ENCODE measurements at regions not wholly inside any gene's neighbourhood (a gene's known extent, or its start where the extent isn't known, plus 50 kb on each side); places are given as distances from the start of the nearest gene placed in this dataset.

DNA sequence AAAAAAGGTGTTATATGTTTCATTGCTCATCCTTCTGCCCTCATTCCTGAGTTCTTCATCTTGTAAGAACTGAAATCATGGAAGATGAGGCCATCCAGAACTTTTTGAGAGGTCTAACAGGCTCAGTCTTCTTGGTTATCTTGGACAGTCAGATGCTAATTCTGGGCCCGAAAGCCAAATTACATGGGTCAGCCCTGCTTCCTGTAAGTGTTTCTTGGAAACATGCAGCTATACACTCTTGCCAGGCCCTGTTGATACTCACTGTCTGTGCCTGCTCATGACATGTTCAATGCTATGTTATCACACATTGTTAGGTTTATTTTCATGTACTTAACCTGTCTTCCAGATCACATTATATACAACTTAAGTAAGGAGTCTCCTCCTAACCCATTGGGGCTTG lies 542.5 kb downstream of the NUF2 start:
- TF ChIP-seq FOS (IDR thresholded peaks at IDR 0.05; ENCODE audit: extremely low read depth, insufficient read length) (no peak), NFIC (IDR thresholded peaks at IDR 0.05) (no peak), CREB1 (IDR thresholded peaks at IDR 0.05) (no peak), CREB1 (CRISPR knock-in tag; IDR thresholded peaks at IDR 0.05) (no peak), ZNF133 (CRISPR knock-in tag; IDR thresholded peaks at IDR 0.05) (no peak), RNF2 (IDR thresholded peaks at IDR 0.05) (no peak), POLR2H (tag; IDR thresholded peaks at IDR 0.05; ENCODE audit: low read depth) (no peak)
- TF ChIP-seq, protein P1, sequence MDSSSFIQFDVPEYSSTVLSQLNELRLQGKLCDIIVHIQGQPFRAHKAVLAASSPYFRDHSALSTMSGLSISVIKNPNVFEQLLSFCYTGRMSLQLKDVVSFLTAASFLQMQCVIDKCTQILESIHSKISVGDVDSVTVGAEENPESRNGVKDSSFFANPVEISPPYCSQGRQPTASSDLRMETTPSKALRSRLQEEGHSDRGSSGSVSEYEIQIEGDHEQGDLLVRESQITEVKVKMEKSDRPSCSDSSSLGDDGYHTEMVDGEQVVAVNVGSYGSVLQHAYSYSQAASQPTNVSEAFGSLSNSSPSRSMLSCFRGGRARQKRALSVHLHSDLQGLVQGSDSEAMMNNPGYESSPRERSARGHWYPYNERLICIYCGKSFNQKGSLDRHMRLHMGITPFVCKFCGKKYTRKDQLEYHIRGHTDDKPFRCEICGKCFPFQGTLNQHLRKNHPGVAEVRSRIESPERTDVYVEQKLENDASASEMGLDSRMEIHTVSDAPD (CRISPR knock-in tag; IDR thresholded peaks at IDR 0.05) = no peak
- TF ChIP-seq, protein P2, sequence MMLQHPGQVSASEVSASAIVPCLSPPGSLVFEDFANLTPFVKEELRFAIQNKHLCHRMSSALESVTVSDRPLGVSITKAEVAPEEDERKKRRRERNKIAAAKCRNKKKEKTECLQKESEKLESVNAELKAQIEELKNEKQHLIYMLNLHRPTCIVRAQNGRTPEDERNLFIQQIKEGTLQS (IDR thresholded peaks at IDR 0.05) = no peak
- TF ChIP-seq, protein P2 (CRISPR knock-in tag; conservative IDR thresholded peaks at IDR 0.05) = no peak
- TF ChIP-seq, protein P3, sequence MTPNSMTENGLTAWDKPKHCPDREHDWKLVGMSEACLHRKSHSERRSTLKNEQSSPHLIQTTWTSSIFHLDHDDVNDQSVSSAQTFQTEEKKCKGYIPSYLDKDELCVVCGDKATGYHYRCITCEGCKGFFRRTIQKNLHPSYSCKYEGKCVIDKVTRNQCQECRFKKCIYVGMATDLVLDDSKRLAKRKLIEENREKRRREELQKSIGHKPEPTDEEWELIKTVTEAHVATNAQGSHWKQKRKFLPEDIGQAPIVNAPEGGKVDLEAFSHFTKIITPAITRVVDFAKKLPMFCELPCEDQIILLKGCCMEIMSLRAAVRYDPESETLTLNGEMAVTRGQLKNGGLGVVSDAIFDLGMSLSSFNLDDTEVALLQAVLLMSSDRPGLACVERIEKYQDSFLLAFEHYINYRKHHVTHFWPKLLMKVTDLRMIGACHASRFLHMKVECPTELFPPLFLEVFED (CRISPR knock-in tag; conservative IDR thresholded peaks at IDR 0.05) = no peak

Data from K562 (cell line).